H1 (cell line): ENCODE measurements at regions not wholly inside any gene's neighbourhood (a gene's known extent, or its start where the extent isn't known, plus 50 kb on each side); places are given as distances from the start of the nearest gene placed in this dataset.
A peak's percentile ranks its signal among the peaks of the same experiment; 100 is the strongest.

ENCODE experiments used
- CTCF ChIA-PET: fragments of 300-600 bp; sonication (Branson Sonifier 250); formaldehyde crosslinking; loops from one replicate; lab custom pipeline; 2021; ENCODE audit not compliant: partially characterized antibody; lab: Charles Lee
- POLR2A ChIA-PET: fragments of 300-600 bp; sonication (Branson Sonifier 250); formaldehyde crosslinking; loops from one replicate; lab custom pipeline; 2021; ENCODE audit warnings: inconsistent platforms; ENCODE audit not compliant: partially characterized antibody; lab: Charles Lee
- DNase-seq, 2 experiments: peaks; one replicate each; pipeline versions ENCODE4 v3.0.0 to v3.0.0-alpha.2; 2010 to 2022; ENCODE audit warnings: low spot score in 2 of 2, low read depth in 1 of 2, mixed read lengths in 1 of 2
- FAIRE-seq: peaks from 2 replicates; lab custom pipeline; 2011; peaks lifted over from hg19 to GRCh38; lab: Jason Lieb, UNC
- H2AFZ ChIP-seq: 2 replicates; pipeline ENCODE4 v1.8.1; 2012; ENCODE audit warnings: low read length, inconsistent platforms
- H2AK5ac ChIP-seq: 2 replicates; pipeline ENCODE4 v1.6.1; 2013; ENCODE audit warnings: low read depth, low read length
- H2BK120ac ChIP-seq: replicated peaks from 2 replicates; pipeline ENCODE3; 2013; ENCODE audit warnings: low read depth, low read length, inconsistent platforms
- H2BK12ac ChIP-seq: 2 replicates; pipeline ENCODE4 v1.6.1; 2013; ENCODE audit warnings: low read depth, low read length
- H2BK15ac ChIP-seq: 2 replicates; pipeline ENCODE4 v1.6.1; 2013; ENCODE audit warnings: low read length
- H2BK20ac ChIP-seq: 2 replicates; pipeline ENCODE4 v1.6.1; 2013; ENCODE audit warnings: low read length
- H2BK5ac ChIP-seq: 2 replicates; pipeline ENCODE4 v1.6.1; 2013; ENCODE audit warnings: low read depth, low read length
- H3K14ac ChIP-seq: 2 replicates; pipeline ENCODE4 v1.6.1; 2013; ENCODE audit warnings: inconsistent platforms; ENCODE audit not compliant: insufficient read length
- H3K18ac ChIP-seq: 2 replicates; pipeline ENCODE4 v1.6.1; 2013; ENCODE audit warnings: low read length; ENCODE audit errors: extremely low read depth
- H3K23ac ChIP-seq: 2 replicates; pipeline ENCODE4 v1.6.1; 2013; ENCODE audit warnings: inconsistent platforms; ENCODE audit not compliant: insufficient read length
- H3K23me2 ChIP-seq: 2 replicates; pipeline ENCODE4 v1.6.1; 2013; ENCODE audit warnings: low read depth, low read length
- H3K27ac ChIP-seq: 2 replicates; pipeline ENCODE4 v1.6.1; 2011; ENCODE audit warnings: low read depth, low read length, inconsistent platforms
- H3K27me3 ChIP-seq, 4 experiments: replicated peaks in 1 of 4; 1 replicate in 1 of 4; 2 replicates in 3 of 4; pipeline versions ENCODE4 v1.6.1 to v1.8.1; 2011 to 2013; ENCODE audit warnings: low read length in 3 of 4, mild to moderate bottlenecking in 3 of 4, inconsistent platforms in 2 of 4, mixed read lengths in 2 of 4, moderate library complexity in 1 of 4; ENCODE audit not compliant: control insufficient read depth in 3 of 4, insufficient read depth in 3 of 4; ENCODE audit errors: extremely low read depth in 1 of 4
- H3K36me3 ChIP-seq, 4 experiments: 2 replicates each; pipeline versions ENCODE4 v1.6.1 to v1.8.1; 2011 to 2013; ENCODE audit warnings: mild to moderate bottlenecking in 4 of 4, low read length in 3 of 4, moderate library complexity in 2 of 4, control low read depth in 1 of 4, inconsistent platforms in 1 of 4; ENCODE audit not compliant: insufficient read depth in 4 of 4, control insufficient read depth in 2 of 4
- H3K4ac ChIP-seq: replicated peaks from 2 replicates; pipeline ENCODE3; 2013; ENCODE audit warnings: low read length, low read depth, mixed read lengths, inconsistent platforms; ENCODE audit not compliant: insufficient read length
- H3K4me1 ChIP-seq, 4 experiments: replicated peaks in 1 of 4; 1 replicate in 1 of 4; 2 replicates in 3 of 4; pipeline versions ENCODE4 v1.6.1 to v1.8.1; 2011 to 2013; ENCODE audit warnings: low read length in 3 of 4, inconsistent platforms in 2 of 4, mixed read lengths in 1 of 4; ENCODE audit not compliant: insufficient read depth in 4 of 4, control insufficient read depth in 3 of 4
- H3K4me2 ChIP-seq, 2 experiments: 2 replicates each; pipeline versions ENCODE4 v1.6.1 to v1.8.1; 2011 to 2013; ENCODE audit warnings: low read depth in 2 of 2, low read length in 2 of 2, control low read depth in 1 of 2, inconsistent platforms in 1 of 2, mild to moderate bottlenecking in 1 of 2; ENCODE audit not compliant: insufficient read depth in 1 of 2
- H3K4me3 ChIP-seq, 4 experiments: fragments of 200-600, 300-600 bp in 1 of 4; sonication (generic), shearing (Covaris generic), sonication (Bioruptor Twin) in 1 of 4; 2 replicates each; pipeline versions ENCODE4 v1.5.1 to v1.8.1; 2011 to 2016; ENCODE audit warnings: low read length in 4 of 4, low read depth in 3 of 4, control low read depth in 2 of 4, inconsistent platforms in 2 of 4, mild to moderate bottlenecking in 2 of 4, mixed read lengths in 1 of 4, moderate library complexity in 1 of 4; ENCODE audit not compliant: insufficient read depth in 2 of 4; ENCODE audit errors: extremely low read depth in 1 of 4
- H3K56ac ChIP-seq: replicated peaks from 2 replicates; pipeline ENCODE3; 2013; ENCODE audit warnings: low read depth, mild to moderate bottlenecking, mixed read lengths, low read length, inconsistent platforms; ENCODE audit not compliant: insufficient read length
- H3K79me1 ChIP-seq: 2 replicates; pipeline ENCODE4 v1.6.1; 2013; ENCODE audit warnings: low read depth, low read length, control low read depth
- H3K79me2 ChIP-seq, 2 experiments: 2 replicates each; pipeline versions ENCODE4 v1.6.1 to v1.8.1; 2012 to 2013; ENCODE audit warnings: low read length in 2 of 2, mild to moderate bottlenecking in 2 of 2, inconsistent platforms in 1 of 2; ENCODE audit not compliant: insufficient read depth in 2 of 2, control insufficient read depth in 1 of 2
- H3K9ac ChIP-seq, 4 experiments: replicated peaks in 1 of 4; 1 replicate in 1 of 4; 2 replicates in 3 of 4; pipeline versions ENCODE4 v1.6.1 to v1.8.1; 2011 to 2013; ENCODE audit warnings: low read depth in 3 of 4, low read length in 3 of 4, control low read depth in 2 of 4, mild to moderate bottlenecking in 2 of 4, moderate library complexity in 2 of 4, inconsistent platforms in 1 of 4; ENCODE audit errors: extremely low read depth in 1 of 4
- H3K9me3 ChIP-seq, 2 experiments: 2 replicates each; pipeline versions ENCODE4 v1.6.1 to v1.8.1; 2012 to 2013; ENCODE audit warnings: mild to moderate bottlenecking in 2 of 2, moderate library complexity in 2 of 2, control low read depth in 1 of 2, inconsistent platforms in 1 of 2, low read depth in 1 of 2, low read length in 1 of 2, mixed read lengths in 1 of 2; ENCODE audit not compliant: insufficient read depth in 2 of 2
- H4K20me1 ChIP-seq, 2 experiments: replicated peaks in 1 of 2; 2 replicates each; pipeline versions ENCODE3 to v1.8.1; 2011 to 2013; ENCODE audit warnings: inconsistent platforms in 2 of 2, low read length in 2 of 2, mild to moderate bottlenecking in 1 of 2; ENCODE audit not compliant: insufficient read depth in 2 of 2, control insufficient read depth in 1 of 2
- H4K5ac ChIP-seq: 2 replicates; pipeline ENCODE4 v1.6.1; 2013; ENCODE audit warnings: low read length, low read depth, mixed read lengths, inconsistent platforms; ENCODE audit not compliant: insufficient read length
- H4K8ac ChIP-seq: 2 replicates; pipeline ENCODE4 v1.8.0; 2013; ENCODE audit warnings: mild to moderate bottlenecking, moderate library complexity, low read length, inconsistent platforms; ENCODE audit not compliant: insufficient read depth; ENCODE audit errors: extremely low read depth
- H4K91ac ChIP-seq: replicated peaks from 2 replicates; pipeline ENCODE3; 2013; ENCODE audit warnings: low read length, mixed read lengths, inconsistent platforms; ENCODE audit not compliant: insufficient read length
- ASH2L ChIP-seq: fragments of 200-600, 300-600 bp; sonication (generic); IDR thresholded peaks from one replicate; pipeline ENCODE4 v1.7.1; 2017; ENCODE audit warnings: low read length
- CEBPB ChIP-seq: IDR thresholded peaks from 2 replicates; pipeline ENCODE4 v1.6.1; 2012; ENCODE audit warnings: low read depth, low read length
- CTBP2 ChIP-seq: IDR thresholded peaks from 2 replicates; pipeline ENCODE4 v1.7.0; 2011; ENCODE audit warnings: borderline replicate concordance, mild to moderate bottlenecking, moderate library complexity, mixed read lengths, low read length; ENCODE audit not compliant: insufficient read depth, insufficient read length
- HDAC6 ChIP-seq: IDR thresholded peaks from one replicate; pipeline ENCODE4 v1.7.1; 2012; ENCODE audit warnings: low read depth, mild to moderate bottlenecking, inconsistent platforms, low read length, moderate library complexity
- KDM5A ChIP-seq: fragments of 200-600 bp; IDR thresholded peaks from 2 replicates; pipeline ENCODE4 v1.7.1; 2012; ENCODE audit warnings: mild to moderate bottlenecking, low read length, inconsistent platforms, mixed read lengths
- PHF8 ChIP-seq: fragments of 200-600 bp; sonication (generic); conservative IDR thresholded peaks from 2 replicates; pipeline ENCODE4 v1.7.1; 2012; ENCODE audit warnings: low read depth, mild to moderate bottlenecking, inconsistent platforms, low read length, moderate library complexity
- POU5F1 ChIP-seq: IDR thresholded peaks from 2 replicates; pipeline ENCODE4 v1.6.1; 2011; ENCODE audit warnings: low read depth, mild to moderate bottlenecking, low read length, moderate library complexity
- RAD21 ChIP-seq, 2 experiments: IDR thresholded peaks in 1 of 2; conservative IDR thresholded peaks in 1 of 2; 2 replicates each; pipeline ENCODE4 v1.6.1; 2011; ENCODE audit warnings: low read depth in 2 of 2, low read length in 2 of 2, improper control_type of control experiment in 1 of 2, inconsistent platforms in 1 of 2, mild to moderate bottlenecking in 1 of 2, moderate library complexity in 1 of 2
- SRF ChIP-seq: IDR thresholded peaks from 2 replicates; pipeline ENCODE4 v1.6.1; 2011; ENCODE audit warnings: mild to moderate bottlenecking, low read depth, low read length, moderate library complexity
- WGBS, 2 experiments: shearing (Covaris generic) in 1 of 2; methylation state at CpG; one replicate each; pipeline versions ENCODE4 v1.1.6 to v1.1.7; 2013 to 2015; ENCODE audit warnings: low lambda C conversion rate in 2 of 2, mixed read lengths in 2 of 2, inconsistent platforms in 1 of 2, low coverage in 1 of 2, missing lambda C conversion rate in 1 of 2; ENCODE audit not compliant: insufficient replicate concordance in 2 of 2, insufficient coverage in 1 of 2, insufficient read length in 1 of 2; ENCODE audit errors: extremely low coverage in 1 of 2, missing lambda C conversion rate in 1 of 2; 5-methylcytosine and 5-hydroxymethylcytosine counted together
- TF ChIP-seq, protein P1 (sequence below): IDR thresholded peaks from 2 replicates; pipeline ENCODE4 v1.6.1; 2011; ENCODE audit warnings: low read length, improper control_type of control experiment
- TF ChIP-seq, protein P2 (sequence below): IDR thresholded peaks from 2 replicates; pipeline ENCODE4 v1.6.1; 2012; ENCODE audit warnings: low read length, inconsistent platforms

DNA sequence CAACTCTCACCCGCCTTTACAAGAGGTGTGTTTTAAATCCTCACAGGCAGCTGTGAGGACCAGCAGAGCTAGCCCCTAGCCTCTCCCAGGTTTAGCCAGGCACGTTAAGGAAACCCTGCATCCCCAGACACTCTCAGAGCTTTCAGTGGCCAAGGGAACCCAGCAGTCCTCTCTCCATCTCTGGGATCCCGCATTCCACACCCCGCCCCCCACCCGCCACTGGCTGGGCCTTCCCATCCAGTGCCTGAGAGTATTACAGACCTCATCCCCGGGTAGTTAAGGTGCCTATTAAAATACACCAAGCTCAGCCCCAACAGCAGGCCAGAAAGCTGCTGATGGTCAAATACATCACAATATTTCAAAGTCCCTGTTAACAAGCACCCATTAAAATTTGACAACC, 256.2 kb downstream of the BCOR start:
- no peak overlapping the region for H2BK12ac ChIP-seq
- H3K23me2 ChIP-seq: no peaks in the 10 kb centered on the region
- H2AFZ ChIP-seq: no peak overlapping the region
- no peaks in the 10 kb centered on the region for H4K20me1 ChIP-seq
- H3K4ac ChIP-seq: no peak overlapping the region
- H3K27ac ChIP-seq: no peak overlapping the region
- H3K9ac ChIP-seq: no peak overlapping the region
- no peak overlapping the region for H2BK120ac ChIP-seq
- H3K4me3 ChIP-seq: no peak overlapping the region
- 0 out of 7 replicates have a peak, but pooled peaks cover 0 to 2% (median 0%) of the 10 kb centered on the region in 4 experiments for H3K27me3 ChIP-seq
- ChIA-PET CTCF (interaction anchor here (0.6 to 4.7 kb wide), 2 partner anchors 12 to 13 kb away, joined by 3 to 28 read pairs; no protein-coding TSS in a partner anchor), POLR2A (interaction anchor here (0.8 to 3.8 kb wide), 3 partner anchors 9 to 25 kb away, joined by 4 to 15 read pairs (median 4); no protein-coding TSS in a partner anchor)
- H4K8ac ChIP-seq: no peak overlapping the region
- H2BK5ac ChIP-seq: no peak overlapping the region
- no peak overlapping the region for H2AK5ac ChIP-seq
- H3K4me1 ChIP-seq: peaks cover 0 to 7% (median 5%) of the 10 kb centered on the region in 4 experiments; a peak in 3 of 7 replicates
- H2BK20ac ChIP-seq: no peak overlapping the region
- H3K79me1 ChIP-seq: no peaks in the 10 kb centered on the region
- no peaks in the 10 kb centered on the region; a peak in 1 of 8 replicates for H3K36me3 ChIP-seq
- H4K5ac ChIP-seq: no peak overlapping the region
- H3K9me3 ChIP-seq: no peaks in the 10 kb centered on the region
- H4K91ac ChIP-seq: no peak overlapping the region
- H3K4me2 ChIP-seq: peak overlapping the region in 1 of 2 experiments; percentile 24; a peak in 2 of 4 replicates
- FAIRE-seq (peak; percentile 79), DNase-seq (no peak)
- no peak overlapping the region for H2BK15ac ChIP-seq
- 71% methylated on average over 1 of the region's 6 CpGs; no CpG with 5 or more reads in 1 of the 2 experiments for WGBS, 2 experiments
- no peak overlapping the region for H3K56ac ChIP-seq
- no peaks in the 10 kb centered on the region for H3K79me2 ChIP-seq
- H3K23ac ChIP-seq: no peak overlapping the region
- H3K14ac ChIP-seq: no peak overlapping the region
- no peak overlapping the region for H3K18ac ChIP-seq
- TF ChIP-seq, protein P1, sequence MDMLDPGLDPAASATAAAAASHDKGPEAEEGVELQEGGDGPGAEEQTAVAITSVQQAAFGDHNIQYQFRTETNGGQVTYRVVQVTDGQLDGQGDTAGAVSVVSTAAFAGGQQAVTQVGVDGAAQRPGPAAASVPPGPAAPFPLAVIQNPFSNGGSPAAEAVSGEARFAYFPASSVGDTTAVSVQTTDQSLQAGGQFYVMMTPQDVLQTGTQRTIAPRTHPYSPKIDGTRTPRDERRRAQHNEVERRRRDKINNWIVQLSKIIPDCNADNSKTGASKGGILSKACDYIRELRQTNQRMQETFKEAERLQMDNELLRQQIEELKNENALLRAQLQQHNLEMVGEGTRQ: no peak
- TF ChIP-seq ASH2L: no peak
- TF ChIP-seq, protein P2, sequence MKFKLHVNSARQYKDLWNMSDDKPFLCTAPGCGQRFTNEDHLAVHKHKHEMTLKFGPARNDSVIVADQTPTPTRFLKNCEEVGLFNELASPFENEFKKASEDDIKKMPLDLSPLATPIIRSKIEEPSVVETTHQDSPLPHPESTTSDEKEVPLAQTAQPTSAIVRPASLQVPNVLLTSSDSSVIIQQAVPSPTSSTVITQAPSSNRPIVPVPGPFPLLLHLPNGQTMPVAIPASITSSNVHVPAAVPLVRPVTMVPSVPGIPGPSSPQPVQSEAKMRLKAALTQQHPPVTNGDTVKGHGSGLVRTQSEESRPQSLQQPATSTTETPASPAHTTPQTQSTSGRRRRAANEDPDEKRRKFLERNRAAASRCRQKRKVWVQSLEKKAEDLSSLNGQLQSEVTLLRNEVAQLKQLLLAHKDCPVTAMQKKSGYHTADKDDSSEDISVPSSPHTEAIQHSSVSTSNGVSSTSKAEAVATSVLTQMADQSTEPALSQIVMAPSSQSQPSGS: no peak
- TF ChIP-seq POU5F1: no peak
- TF ChIP-seq CEBPB: no peak
- no peak for TF ChIP-seq HDAC6
- TF ChIP-seq RAD21 (IDR thresholded peaks at IDR 0.05 in 1 of 2, conservative IDR thresholded peaks at IDR 0.05 in 1 of 2; ENCODE audit: low read depth in 2 of 2, low read length in 2 of 2): no peak
- no peak for TF ChIP-seq CTBP2
- no peak for TF ChIP-seq KDM5A
- TF ChIP-seq PHF8: no peak
- no peak for TF ChIP-seq SRF
